Activated CD4-positive, alpha-beta T cell treated with anti-CD3 and anti-CD28 coated beads, Interleukin-2, amount 50 U/mL, for 16 hours (primary cell): ENCODE measurements at regions not wholly inside any gene's neighbourhood (a gene's known extent, or its start where the extent isn't known, plus 50 kb on each side); places are given as distances from the start of the nearest gene placed in this dataset.

ENCODE experiments used
- DNase-seq: peaks from one replicate; pipeline ENCODE4 v3.0.0-alpha.2; 2020

DNA sequence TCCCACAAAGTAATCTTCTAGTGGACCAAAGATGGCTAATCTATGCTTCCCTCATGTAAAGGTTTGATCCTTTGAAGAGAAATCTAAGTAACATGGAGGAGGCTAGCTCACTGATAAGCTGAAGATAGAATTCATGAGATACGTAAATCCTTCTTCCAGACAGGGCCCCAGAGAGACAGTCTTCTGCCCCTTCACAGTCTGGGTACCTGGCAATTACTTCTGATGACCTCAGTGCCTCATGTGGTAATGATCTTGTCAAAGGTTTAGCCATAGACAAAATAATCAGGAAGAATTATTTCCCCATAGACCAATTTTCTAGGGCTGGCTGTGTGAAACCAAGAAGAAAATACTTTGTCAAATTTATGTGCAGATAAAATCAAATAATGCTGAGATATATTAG lies 495.8 kb downstream of the METTL4 start:
- no peak for DNase-seq

DNA sequence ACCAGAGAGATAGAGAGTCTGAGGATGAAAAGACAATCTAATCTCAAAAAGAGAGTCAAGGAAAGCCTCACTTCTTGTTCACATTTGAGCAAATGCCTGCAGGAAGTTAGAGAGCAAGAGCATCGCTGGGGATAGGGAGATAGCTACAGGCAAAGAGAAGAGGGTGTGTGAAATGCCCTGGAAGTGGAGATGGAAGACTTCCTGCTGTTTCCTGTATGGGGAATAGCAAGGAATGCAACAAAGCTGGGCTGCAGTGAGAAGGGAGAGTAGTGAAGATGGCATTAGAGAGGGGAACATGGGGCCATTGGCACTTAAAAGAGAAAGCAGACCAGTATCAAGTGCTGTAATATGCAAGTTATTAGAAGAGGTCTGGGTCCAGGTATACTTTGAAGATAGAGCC lies 488.6 kb downstream of the METTL4 start:
- no peak for DNase-seq

DNA sequence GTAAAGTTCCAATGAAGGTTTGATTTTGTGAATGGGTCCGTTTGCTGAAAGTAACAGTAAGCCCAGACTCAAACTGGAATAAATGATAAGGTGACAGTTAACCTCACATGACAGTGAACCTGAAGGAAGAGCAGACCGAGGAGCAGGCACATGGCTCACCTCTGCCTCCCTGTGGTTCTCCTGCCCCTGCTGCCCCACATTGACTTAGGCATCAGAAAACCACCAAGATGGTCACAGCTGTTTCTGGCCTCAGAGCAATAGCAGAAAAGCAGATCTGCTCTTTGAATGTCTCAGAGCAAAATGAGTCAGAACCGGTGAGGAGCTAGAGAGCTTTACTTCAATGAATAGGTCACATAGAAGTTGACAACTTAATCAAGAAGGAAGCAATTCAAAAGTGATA lies 487.6 kb downstream of the METTL4 start:
- peak; percentile 20 for DNase-seq

DNA sequence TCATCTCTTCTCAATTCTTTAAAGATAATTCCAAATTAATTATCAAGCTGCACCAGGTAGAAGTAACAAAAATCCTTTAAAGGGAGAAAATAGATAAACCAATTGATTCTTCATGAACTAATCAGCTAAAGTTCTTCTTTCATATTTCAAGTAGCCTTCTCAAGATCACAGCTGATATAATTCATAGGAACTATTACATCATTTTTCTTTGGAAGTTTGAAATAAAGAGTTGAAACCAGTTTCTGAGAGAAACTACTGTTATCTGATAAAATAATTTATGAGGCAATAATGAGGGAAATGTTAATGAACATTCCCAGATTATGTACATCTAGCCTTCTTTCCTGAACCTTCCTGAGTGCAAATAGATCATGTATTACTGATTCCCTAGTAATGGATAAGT lies 484.9 kb downstream of the METTL4 start:
- no peak for DNase-seq

DNA sequence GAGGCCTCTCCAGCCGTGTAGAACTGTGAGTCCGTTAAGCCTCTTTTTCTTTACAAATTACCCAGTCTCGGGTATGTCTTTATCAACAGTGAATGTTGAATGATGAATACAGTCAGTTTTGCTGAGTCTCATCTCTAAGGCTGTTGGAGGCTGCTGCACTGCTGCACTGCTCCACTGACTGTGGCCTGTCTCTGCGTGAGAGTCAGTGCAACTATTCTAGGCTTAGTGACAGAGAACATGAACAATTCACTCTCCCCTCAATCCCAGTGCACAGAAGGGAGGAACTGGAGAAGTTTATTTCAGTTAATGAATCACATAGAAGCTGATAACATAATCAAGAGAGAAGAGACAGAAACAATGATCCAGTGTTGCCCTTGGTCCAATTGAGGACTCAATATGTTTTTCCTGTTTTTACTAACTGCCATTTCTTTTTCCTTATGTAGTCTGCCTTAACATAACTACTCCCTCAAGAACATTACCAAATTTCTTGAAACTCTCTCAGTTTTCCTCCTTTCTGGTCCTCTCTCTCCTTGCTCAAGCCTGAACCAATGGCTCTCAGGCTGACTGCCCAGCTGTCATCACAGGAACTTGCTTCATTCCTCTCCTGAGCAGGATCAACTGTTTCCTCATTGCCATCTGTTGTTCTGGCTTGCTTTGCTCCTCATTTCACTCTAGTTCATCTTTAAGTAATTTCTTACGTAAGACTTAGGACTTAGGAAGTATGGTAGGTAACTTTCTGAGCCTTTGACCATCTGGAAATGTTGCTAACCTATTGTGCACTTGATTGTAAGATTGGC lies 483.2 kb downstream of the METTL4 start:
- DNase-seq: no peak

DNA sequence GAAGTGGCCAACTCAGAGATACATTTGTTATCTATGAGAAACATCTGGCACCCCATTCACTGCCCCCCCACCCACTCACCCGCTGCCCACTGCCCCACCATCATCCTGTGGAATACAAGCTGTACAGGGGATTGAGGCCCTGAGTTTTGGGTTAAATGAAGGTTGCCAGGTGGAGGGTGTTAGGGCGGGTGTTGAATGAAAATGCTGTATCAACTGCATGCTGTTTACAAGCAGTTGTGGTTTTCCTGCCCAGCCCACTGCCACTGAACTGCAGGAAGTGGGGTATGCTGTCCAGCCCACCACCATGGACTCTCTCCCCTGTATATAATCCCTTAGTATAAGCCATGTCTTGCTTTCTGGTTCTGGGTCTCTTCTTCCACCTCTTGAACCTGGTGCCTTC lies 481.9 kb downstream of the METTL4 start:
- no peak for DNase-seq

DNA sequence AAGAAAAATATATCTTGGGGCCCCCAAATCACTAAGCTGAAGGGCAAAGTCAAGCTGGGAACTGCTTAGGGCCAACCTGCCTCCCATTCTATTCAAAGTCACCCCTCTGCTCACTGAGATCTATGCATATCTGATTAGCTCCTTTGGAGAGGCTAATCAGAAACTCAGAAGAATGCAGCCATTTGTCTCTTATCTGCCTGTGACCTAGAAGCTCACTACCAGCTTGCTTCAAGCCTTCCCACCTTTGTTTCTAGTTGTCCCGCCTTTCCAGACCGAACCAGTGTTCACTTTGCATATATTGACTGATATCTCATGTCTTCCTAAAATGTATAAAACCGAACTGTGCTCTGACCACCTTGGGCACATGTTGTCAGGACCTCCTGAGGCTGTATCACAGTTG lies 479.4 kb downstream of the METTL4 start:
- DNase-seq: no peak

DNA sequence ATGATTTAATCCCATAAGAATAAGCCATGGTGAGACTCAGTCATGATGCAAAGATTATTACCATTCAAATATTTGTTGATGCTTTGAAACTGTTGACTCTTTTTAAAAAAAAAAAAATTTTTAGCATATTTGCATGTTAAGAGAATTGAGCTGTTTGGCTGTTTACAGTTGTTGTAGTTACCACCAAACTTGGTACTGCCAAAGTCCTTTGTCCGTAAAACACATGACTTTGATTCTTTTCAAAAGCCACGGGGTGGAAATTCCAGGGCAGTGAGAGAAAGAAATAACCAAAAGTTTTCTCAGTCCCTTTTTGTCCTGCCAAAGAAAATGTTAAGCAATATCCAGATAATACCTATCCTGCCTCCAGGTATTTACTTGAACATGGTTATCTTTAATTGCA lies 474.8 kb downstream of the METTL4 start:
- no peak for DNase-seq

DNA sequence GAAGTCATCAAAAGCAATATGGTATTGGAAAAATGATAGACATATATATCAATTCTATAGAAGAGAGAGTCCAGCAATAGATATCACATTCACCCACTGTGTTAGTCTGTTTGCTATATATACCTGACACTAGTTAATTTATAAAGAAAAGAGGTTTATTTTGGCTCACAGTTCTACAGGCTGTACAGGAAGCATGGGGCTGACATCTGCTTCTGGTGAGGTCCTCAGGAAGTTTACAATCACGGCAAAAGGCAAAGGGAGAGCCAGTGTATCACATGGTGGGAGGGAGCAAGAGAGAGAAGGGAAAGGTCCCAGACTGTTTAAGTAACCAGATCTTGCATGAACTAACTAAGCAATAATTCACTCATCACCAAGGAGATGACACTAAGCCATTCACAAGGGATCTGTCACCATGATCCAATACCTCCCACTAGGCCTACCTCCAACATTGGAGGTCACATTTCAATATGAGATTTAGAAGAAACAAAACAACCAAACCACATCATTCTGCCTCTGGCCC lies 470.6 kb downstream of the METTL4 start:
- DNase-seq: no peak

DNA sequence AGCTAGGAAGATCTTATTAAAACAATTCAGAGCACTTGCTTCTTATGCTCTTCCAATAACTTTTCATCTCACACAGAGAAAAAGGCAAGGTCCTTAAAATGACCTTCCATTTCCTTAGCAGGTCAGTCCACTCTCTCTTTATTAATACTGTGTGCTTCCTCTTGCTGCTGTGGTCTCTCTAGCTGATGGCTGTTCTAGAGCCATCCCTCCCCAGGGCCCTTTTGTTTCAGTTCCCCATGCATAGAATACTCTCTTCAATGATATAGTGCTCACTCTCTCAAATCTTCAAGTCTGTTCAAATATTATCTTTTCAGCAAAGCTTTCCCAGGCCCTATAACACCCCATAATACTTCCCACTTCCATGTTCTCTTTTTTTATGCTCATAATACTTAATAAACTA lies 469.3 kb downstream of the METTL4 start:
- no peak for DNase-seq

DNA sequence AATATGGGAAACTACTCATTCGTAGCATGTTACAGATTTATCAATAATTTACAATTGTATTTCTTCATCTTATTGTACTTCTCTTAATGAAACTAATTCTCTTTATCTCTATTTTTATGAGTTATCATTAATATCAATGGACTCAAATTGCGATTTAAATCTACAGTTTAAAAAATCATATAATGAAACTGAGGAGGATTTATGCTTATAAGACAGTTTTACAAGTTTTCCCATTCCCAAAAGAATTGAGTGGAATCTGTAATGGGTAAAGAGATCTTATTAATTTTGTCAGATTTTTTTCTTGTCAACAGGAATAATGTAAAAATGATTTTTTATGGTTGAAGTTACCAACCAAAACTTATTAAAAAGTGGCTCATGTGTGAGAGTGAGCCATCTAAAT lies 468.0 kb downstream of the METTL4 start:
- DNase-seq: no peak

DNA sequence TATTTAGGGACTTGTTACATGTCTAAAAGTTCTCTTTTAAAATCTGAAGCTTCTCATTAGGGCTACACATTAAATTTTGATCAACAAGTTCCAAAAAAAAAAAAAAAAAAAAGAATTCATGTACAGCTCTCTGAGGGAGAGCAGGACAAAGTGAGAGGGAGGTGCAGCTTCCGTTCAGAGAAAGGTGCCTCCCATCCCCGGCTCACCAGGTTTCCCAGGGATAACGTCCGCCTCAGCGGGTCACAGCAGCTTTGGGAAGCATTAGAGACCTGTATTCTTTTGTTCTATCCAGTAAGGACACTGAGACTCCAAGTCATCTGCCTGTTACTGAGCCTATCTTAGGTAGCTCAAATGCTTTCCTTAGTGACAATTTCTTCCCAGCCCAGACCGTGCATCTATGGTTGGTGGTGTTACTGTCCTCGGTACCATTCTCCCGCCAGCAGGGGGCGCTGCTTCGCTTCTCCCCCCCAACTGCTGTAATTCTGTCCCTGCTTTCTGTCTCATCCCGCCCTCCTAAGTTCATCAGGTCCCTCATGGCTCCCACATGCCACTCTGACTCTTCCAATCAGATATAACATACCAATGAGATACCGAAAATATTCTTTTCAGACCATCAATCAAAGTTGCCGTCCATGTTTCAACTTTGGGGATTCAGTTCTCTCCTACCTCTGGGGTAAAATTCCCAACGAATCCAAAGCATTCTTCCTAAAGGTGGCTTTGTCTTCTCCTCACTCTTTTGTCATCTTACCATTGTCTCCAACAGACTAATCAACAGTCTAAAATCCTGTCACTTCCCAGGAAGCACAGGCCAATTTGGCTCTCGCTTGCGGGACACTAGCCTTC lies 466.5 kb downstream of the METTL4 start:
- peak; percentile 53 for DNase-seq

DNA sequence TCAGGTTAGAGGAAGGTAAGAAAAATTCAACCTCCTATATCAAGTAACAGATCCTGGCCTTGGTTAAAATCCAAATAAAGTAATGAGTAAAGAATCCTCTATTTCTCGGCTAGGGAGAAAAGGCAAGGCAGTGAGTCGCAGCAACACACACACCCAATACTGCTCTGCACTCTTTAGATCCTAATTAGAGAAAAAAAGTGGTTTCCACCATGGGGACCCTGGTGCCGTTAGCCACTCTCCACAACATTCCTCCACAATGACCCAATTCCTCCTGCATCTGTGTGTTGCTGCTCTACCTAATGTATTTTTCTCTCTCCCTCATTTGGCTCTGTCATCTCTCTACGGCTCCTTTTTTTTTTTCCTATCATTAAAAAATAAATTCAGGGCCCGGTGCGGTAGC lies 462.7 kb downstream of the METTL4 start:
- no peak for DNase-seq

DNA sequence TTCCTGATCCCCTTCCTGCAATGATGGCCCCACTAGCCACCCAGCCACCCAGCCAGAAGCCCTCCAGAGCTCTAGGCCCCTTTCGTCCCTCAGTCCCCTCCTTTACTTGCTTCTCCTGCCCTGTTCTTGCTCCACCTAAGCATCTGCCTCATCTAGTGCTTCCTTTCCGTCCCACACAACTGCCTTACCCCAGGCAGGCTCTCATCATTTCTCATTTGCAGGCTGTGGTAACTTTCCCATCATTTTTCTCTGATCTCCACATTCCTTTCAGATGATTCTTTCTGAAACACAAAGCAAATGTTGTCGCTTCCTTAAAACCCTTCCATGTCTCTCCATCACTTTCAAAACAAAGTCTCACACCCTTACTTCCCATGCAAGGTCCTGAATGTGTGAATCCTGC lies 459.8 kb downstream of the METTL4 start:
- DNase-seq: no peak

DNA sequence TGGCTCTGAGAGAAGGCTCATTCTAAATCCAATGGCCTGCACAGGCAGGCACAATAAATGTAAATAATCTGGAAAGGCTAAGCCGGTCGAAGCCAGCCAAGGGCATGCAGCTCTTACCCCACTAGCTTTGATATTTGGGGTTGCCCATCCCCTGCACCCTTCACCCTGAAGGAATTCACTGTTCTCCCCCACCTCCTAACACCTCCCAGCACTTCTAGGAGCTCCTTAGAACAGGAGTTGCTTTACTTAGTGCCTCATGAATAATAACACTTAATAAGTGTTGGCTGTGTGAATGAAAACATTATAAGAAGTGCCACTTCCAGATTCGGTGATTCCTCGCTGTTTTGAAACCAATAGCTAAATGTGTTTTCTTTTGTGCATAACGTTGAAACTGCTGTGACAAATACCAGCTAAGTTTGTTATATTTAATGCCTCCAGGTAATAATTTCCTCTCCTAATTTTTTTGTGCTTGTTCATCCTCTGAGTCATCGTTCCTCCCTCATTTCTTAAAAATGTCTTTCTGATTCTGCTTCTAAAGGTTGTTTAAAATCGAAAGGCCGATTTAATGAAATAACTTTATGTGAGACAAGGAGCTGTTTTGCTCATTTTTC lies 458.8 kb downstream of the METTL4 start:
- DNase-seq: no peak

DNA sequence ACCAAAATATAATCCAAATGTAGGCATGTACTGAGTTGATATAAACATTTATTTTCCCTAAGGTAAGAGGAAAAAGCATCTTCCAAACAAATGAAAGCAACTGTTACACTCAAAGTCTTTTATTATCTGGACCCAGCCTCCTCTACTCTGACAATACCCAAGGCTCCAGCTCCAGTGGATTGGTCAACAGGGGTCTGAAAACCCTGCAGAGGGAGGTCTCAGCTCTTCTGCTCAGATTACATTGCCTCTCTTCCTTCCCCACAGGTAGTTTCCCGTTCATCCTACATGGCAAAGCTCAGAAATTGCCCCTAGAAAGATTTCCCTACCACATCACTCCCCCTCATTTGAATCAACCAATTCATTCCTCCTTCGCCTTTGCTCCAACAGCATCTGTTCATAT lies 457.0 kb downstream of the METTL4 start:
- no peak for DNase-seq

DNA sequence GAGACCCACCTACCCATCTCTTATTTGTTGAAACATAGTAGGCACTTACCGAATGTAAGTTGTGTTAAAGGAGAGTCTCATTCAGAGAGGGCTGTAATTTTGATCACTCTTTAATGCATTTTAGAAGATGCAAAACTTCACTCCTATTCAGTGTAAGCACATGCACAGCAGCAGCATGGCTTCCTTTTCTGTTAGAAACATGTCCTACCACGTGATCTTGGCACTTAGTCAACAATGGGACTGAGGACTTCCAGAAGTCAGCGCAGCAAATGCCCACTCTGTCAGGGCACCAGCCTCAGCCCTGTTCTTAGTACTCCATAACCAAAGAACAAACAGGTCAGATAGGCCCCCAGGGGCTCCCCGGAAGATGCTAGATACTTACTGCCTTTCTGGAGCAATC lies 456.5 kb downstream of the METTL4 start:
- no peak for DNase-seq

DNA sequence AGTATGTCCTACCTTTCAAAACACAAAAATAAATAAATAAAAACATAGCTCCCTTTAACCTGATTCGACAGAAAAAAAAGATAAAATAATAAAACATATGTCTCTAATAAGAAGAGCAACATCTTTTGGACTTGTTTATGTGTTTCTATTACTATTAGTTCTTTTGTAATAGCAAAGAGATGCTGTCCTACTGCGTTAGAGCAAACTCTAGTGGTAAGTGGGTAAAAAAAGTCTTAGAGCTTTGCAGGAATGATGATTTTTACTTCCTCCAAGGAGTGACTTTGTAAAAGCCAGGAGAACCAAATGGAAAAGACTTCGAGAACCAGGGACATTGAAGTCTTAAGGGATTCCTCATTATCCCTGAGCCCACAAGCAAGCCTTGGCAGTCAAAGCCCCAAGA lies 450.1 kb downstream of the METTL4 start:
- DNase-seq: no peak

DNA sequence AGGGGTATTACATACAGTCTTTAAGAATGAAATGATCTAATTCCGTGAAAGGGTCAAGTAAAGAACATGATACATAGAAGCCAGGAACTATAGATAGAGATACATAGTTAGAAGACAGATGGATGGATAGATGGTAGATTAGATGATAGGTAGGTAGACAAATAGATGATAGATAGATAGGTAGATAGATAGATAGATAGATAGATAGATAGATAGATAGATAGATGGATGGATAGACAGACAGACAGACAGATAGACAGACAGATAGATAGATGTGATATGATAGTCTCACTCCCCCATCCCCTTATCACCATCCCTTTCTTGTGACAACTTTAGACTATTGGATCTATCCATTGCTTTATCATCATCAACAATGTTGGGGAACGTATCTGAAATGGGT lies 448.2 kb downstream of the METTL4 start:
- DNase-seq: no peak

DNA sequence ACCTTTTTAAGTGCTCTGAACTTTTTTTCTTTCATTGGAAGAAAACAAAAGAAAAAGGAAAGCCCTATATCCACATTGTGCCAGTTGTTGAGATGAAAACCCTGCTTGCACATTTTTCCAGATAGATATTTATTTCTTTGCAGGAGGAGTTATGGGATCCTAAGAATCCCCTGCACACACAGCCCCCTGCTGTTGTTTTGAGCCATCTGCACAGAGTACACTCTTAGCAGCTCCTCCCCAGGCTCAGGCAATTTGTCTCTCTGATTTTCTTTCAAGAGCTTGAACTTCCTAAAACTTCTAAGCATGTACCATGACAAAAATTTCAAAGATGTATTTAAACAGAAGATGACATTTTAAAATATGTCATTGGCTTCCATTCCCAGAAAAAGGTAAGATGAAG lies 436.9 kb downstream of the METTL4 start:
- no peak for DNase-seq

DNA sequence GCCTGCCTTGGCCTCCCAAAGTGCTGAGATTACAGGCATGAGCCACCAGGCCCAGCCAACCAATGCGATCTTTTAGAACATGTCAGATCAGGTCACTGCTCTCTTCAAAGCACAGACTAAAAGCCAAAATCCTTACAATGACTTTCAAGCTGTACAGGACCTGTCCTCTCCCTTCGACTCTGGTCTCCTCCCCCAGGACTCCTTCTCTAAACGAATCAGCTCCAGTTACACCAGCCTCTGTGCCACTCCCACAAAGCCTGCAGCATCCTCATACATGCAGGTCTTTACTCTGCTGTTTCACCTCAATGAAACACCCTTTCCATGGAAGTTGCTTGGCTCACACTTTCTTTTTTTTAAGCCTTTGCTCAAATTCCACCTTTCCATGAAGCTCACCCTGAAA lies 436.0 kb downstream of the METTL4 start:
- no peak for DNase-seq

DNA sequence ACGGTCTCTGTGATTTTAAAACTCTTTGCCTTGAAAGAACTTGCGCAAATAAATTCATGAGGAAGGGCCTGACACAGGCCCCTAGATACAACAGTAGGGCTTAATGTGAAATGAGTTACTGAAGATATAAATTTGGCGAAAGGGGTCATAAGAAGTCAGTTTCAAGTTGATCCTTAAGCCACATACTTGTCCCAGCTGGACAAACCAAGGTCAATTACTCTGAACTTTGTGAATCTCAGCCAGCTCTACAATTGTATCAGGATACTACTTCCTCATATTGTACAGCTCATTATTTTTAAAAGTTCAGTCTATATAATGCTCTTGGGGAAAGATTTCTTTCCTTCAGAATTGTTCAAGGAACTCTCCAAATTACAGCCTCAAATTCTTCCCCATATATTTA lies 432.8 kb downstream of the METTL4 start:
- DNase-seq: no peak

DNA sequence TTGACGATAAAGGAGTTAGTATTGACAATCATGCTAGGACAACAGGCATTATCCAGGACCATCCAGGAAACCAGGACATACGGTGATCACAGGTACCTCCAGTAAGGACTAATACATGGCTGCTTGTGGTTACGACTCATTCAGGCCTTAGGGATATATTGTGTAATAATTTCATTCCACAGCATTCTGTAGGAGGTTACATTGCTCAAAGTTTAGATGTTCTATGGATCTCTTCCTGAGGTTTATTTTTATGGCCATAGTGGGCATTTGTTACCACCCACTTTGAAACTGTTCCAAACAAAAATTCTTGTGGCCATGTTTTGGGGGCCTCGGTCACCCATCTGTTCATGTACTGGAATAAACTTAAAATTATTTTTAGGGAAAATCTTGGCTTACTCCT lies 431.6 kb downstream of the METTL4 start:
- no peak for DNase-seq

DNA sequence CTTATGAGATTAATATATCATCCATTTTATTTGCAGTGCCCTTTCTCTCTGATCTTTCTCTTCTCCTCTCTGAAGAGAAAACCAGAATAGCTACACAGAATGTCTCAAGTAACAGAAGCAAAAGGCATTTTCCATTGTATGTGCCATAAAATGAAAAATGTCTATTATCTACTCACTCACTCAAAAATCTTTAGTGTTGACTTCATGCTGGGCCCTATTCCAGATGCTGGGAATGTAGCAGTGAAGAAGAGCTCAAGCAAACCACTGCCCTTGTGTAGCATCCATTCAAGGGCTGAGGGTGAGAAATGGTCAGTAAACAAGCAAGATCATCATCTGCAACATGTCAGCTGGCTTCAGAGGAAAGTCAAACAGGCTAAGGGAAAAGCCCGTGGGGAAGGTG lies 427.7 kb downstream of the METTL4 start:
- DNase-seq: no peak
